Skeletal muscle tissue (tissue), 3 donors: ENCODE measurements at regions not wholly inside any gene's neighbourhood (a gene's known extent, or its start where the extent isn't known, plus 50 kb on each side); places are given as distances from the start of the nearest gene placed in this dataset.

ENCODE experiments used
- H3K27ac ChIP-seq: one replicate; pipeline ENCODE4 v1.7.0; 2013; ENCODE audit warnings: mild to moderate bottlenecking, low read depth, low read length, inconsistent platforms
- H3K27me3 ChIP-seq, 3 donors: one replicate each; pipeline ENCODE4 v1.7.0; 2013; ENCODE audit warnings: low read length in 3 of 3; ENCODE audit not compliant: control insufficient read depth in 3 of 3, insufficient read depth in 3 of 3
- H3K36me3 ChIP-seq, 3 donors: one replicate each; pipeline ENCODE4 v1.7.0; 2013; ENCODE audit warnings: low read length in 3 of 3; ENCODE audit not compliant: control insufficient read depth in 3 of 3, insufficient read depth in 3 of 3
- H3K4me1 ChIP-seq, 3 donors: one replicate each; pipeline ENCODE4 v1.7.0; 2013; ENCODE audit warnings: low read length in 3 of 3, mild to moderate bottlenecking in 3 of 3; ENCODE audit not compliant: control insufficient read depth in 3 of 3, insufficient read depth in 3 of 3
- H3K4me3 ChIP-seq, 3 donors: one replicate each; pipeline ENCODE4 v1.7.0; 2013; ENCODE audit warnings: low read length in 3 of 3
- H3K9ac ChIP-seq, 3 donors: one replicate each; pipeline ENCODE4 v1.7.0; 2013; ENCODE audit warnings: low read length in 3 of 3, mild to moderate bottlenecking in 3 of 3, moderate library complexity in 2 of 3, low read depth in 1 of 3
- H3K9me3 ChIP-seq, 3 donors: one replicate each; pipeline ENCODE4 v1.7.0; 2013; ENCODE audit warnings: low read length in 3 of 3; ENCODE audit not compliant: control insufficient read depth in 3 of 3
- donor health status: Osteomylitis.

DNA sequence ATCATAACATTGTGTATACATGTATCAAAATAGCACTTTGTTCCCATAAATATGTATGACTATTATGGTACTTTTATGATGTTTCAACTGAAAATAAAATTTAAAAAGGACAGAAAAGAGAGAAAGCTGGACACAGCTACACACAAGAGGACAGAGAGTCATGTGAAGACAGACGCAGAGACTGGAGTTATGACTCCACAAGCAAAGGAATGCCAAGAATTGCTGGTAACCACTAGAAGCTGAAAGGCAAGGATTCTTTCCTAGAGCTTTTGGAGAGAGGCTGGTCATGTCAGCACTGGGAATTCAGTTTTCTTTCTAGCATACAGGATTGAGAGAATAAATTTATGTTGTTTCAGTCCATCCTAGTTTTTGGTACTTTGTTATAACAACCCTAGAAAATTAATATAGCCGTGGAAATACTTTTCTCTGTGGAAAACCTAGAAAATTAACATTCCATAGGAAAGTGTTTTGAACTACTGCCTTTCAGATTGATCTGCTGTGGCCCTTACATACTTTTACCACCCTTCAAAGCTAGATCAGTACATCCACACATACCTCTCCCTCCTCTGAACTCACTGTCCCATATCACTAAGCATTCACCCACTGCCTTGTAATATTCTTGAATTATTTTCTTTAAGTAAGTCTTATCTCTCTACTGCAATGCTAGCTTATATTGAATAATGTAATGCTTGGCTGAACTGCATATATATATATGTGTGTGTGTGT lies 575.3 kb downstream of the IPMK start:
- no peak overlapping the region for H3K27ac ChIP-seq
- H3K36me3 ChIP-seq: no peaks in the 10 kb centered on the region
- H3K27me3 ChIP-seq: no peaks in the 10 kb centered on the region
- no peak overlapping the region for H3K4me3 ChIP-seq
- H3K4me1 ChIP-seq: no peaks in the 10 kb centered on the region
- H3K9me3 ChIP-seq: no peaks in the 10 kb centered on the region
- no peak overlapping the region for H3K9ac ChIP-seq

DNA sequence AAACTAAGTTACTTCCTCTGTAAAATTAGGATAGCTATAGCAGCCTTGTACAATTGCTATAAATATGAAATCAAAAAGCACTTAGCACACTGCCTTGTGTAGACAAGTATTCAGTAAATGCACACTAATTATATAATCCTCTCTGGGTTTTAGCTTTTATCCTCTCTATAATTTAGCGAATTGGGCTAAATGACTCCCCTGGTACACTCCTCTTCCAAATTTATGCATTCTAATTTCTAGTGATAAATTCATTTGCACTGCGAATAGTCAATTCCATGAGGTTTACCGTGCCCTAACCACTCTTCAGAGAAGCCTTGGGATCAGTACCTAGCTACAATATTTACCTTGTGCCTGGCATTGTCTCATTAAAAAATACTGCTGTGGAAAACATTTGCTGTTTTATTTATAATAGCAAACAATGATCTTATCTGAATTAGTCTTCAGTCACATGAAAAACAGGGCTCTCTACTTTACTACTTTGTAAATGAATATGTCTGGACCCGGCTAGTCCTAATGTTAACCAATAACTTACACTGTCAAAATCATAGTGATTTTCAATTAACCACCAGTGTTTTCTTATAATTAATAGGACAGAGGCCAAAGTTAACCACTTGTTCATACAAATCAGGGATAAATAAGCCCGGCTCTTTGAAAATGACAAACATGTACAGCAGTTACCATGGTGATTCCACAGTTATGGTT lies 577.9 kb downstream of the IPMK start:
- no peaks in the 10 kb centered on the region for H3K27me3 ChIP-seq
- H3K9me3 ChIP-seq: no peaks in the 10 kb centered on the region
- no peaks in the 10 kb centered on the region for H3K4me1 ChIP-seq

DNA sequence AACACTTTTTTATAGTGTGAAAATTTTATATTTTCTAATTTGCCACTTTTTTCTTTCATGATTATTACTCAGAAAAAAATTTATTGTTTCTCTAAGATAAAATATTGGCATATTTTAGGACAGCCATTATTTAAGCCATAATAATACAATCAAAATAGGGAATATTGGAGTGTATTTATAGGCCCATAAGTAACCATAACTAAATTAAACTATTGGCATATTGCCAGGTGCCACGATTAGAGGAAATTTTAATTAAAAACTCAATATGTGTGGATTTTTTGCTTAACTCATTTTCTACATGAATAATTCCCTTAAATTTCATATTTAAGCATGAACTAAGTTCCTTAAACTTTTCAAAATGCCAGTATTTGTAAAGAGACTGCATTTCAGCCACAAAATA lies 587.8 kb downstream of the IPMK start:
- Histone ChIP-seq H3K36me3 (no peaks in the 10 kb centered on the region), H3K27ac (no peak overlapping the region), H3K9me3 (no peaks in the 10 kb centered on the region), H3K27me3 (no peaks in the 10 kb centered on the region), H3K4me1 (no peaks in the 10 kb centered on the region), H3K9ac (no peak overlapping the region), H3K4me3 (no peak overlapping the region)

More for the DNA sequence above, 577.9 kb downstream of the IPMK start:
- Histone ChIP-seq H3K9ac (no peak overlapping the region), H3K27ac (no peak overlapping the region), H3K36me3 (no peaks in the 10 kb centered on the region), H3K4me3 (no peak overlapping the region)

DNA sequence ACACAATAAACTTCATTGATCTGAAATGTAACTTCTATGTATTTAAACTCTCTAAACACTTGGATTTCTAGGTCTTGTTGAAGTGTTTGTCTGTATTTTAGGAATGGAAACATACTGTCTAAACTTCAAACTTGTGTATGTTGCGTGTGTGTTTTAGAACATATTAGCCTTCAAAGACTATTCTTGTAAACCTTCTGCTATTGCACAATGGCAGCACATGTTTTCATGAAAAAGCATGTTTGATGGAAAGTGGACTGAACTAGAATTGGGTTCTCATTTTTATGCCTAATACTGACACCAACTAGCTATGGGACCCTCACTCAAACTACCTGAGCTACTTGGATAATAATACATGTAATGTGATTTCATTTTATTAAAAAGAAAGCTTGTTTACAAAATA lies 592.6 kb downstream of the IPMK start:
- H3K36me3 ChIP-seq: no peaks in the 10 kb centered on the region
- no peaks in the 10 kb centered on the region for H3K4me1 ChIP-seq
- H3K27me3 ChIP-seq: no peaks in the 10 kb centered on the region
- no peaks in the 10 kb centered on the region for H3K9me3 ChIP-seq
- no peak overlapping the region for H3K4me3 ChIP-seq
- H3K27ac ChIP-seq: no peak overlapping the region
- H3K9ac ChIP-seq: no peak overlapping the region

DNA sequence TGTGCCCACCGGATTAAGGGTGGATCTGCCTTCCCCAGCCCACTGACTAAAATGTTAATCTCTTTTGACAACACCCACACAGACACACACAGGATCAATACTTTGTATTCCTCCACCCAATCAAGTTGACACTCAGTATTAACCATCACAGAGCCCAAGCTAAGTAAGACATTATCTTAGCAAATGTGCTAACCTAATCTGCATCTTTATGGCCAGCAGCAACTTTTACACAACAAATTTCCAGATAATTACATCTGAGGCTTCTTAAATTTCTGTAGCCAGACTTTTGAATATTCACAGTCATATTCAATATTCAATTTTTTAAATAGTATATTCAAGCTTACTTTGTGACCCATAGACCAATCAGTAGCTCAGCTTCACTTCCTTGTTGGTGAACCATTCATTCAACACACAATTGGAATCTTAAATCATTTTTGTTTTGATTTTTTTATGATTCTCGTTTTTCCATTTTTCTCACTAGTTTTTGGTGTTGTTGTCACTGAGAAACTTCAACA lies 594.2 kb downstream of the IPMK start:
- Histone ChIP-seq H3K27ac (no peak overlapping the region), H3K4me3 (no peak overlapping the region), H3K4me1 (no peaks in the 10 kb centered on the region), H3K27me3 (no peaks in the 10 kb centered on the region), H3K9me3 (no peaks in the 10 kb centered on the region), H3K36me3 (no peaks in the 10 kb centered on the region), H3K9ac (no peak overlapping the region)

DNA sequence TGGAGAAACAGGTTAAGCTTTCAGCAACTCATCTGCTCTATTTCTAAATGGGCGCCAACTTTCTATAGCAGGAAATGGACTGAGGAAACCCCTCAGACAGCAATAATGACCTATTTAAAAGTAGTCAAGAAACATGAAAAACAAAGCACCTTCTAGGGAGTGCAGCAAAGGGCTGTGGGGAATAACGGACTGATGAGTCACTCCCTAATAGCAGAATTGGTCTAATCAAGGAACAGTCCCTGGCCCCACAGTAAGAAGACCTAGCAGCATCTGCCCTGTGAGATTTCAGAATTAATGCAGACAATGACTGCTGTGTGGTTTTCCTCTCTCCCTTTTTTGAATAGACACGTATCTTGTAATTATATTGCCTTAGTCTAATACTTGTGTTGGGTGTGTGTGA lies 602.9 kb downstream of the IPMK start:
- Histone ChIP-seq H3K9ac (no peak overlapping the region), H3K27me3 (no peaks in the 10 kb centered on the region), H3K9me3 (no peaks in the 10 kb centered on the region), H3K4me1 (no peaks in the 10 kb centered on the region), H3K36me3 (no peaks in the 10 kb centered on the region), H3K4me3 (no peak overlapping the region), H3K27ac (no peak overlapping the region)

DNA sequence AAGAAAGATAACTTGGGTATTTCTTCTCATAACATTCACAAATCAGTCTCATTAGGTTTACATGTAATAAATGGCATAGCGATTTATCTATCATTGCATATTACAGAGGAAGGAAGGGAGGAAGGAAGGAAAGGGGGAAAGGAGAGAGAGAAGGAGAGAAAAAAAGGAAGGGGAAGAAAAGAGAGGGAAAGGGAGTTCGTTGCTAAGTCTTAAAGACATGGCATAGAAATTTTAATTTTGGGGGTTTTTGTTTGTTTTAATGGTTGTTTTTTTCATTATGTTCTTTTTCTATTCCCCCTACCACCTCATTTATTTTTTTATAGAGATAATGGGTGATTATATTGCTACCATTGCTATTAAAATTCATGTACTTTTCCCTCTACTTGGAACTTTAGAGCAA lies 604.3 kb downstream of the IPMK start:
- no peak overlapping the region for H3K9ac ChIP-seq
- no peaks in the 10 kb centered on the region for H3K9me3 ChIP-seq
- no peak overlapping the region for H3K4me3 ChIP-seq
- no peaks in the 10 kb centered on the region for H3K36me3 ChIP-seq
- no peaks in the 10 kb centered on the region for H3K27me3 ChIP-seq
- no peaks in the 10 kb centered on the region for H3K4me1 ChIP-seq
- no peak overlapping the region for H3K27ac ChIP-seq

GRCh38 chr10:57661206-57661605 lies 606.5 kb downstream of the IPMK start:
- H3K9ac ChIP-seq: no peak overlapping the region
- H3K9me3 ChIP-seq: no peaks in the 10 kb centered on the region
- no peaks in the 10 kb centered on the region for H3K36me3 ChIP-seq
- no peak overlapping the region for H3K4me3 ChIP-seq
- H3K4me1 ChIP-seq: no peaks in the 10 kb centered on the region
- no peaks in the 10 kb centered on the region for H3K27me3 ChIP-seq
- H3K27ac ChIP-seq: no peak overlapping the region

DNA sequence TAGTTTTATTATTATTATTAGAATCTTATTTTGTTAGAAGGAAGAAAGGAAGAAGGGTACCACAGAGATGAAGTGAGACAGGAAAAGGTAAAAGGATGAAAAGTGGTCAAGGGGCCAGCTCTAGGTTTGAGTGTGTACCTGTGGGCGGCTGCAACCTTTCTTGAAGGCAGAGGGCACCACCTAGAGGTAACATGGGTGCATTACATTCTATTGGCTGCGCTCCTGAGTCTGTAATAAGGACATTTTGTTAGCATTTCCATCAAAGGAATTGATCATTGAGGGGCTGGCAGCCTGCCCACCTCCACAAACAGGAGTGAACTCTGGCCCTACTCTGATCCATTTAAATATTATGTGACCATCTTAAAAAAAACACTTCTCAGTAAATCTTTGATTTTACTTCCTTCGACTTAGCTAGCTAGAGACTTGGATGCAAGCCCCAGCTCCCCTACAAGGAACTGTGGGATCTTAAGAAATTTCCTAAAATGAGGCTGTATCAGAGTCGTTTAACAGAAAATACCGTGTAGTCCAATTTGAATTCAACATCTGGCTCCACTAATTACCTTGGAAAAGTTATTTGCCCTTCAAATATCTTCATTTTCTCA lies 610.4 kb downstream of the IPMK start:
- Histone ChIP-seq H3K27ac (no peak overlapping the region), H3K9me3 (no peaks in the 10 kb centered on the region), H3K27me3 (no peaks in the 10 kb centered on the region), H3K9ac (no peak overlapping the region), H3K36me3 (no peaks in the 10 kb centered on the region), H3K4me1 (no peaks in the 10 kb centered on the region), H3K4me3 (no peak overlapping the region)

GRCh38 chr10:57654856-57655255 lies 612.8 kb downstream of the IPMK start:
- Histone ChIP-seq H3K4me1 (no peaks in the 10 kb centered on the region), H3K9ac (no peak overlapping the region), H3K9me3 (no peaks in the 10 kb centered on the region), H3K27ac (no peak overlapping the region), H3K36me3 (no peaks in the 10 kb centered on the region), H3K4me3 (no peak overlapping the region), H3K27me3 (no peaks in the 10 kb centered on the region)
